ENCODE measurements at regions not wholly inside any gene's neighbourhood (a gene's known extent, or its start where the extent isn't known, plus 50 kb on each side); places are given as distances from the start of the nearest gene placed in this dataset.

- TF ChIP-seq CTCF (IDR thresholded peaks at IDR 0.05) (no peak), POLR2A (IDR thresholded peaks at IDR 0.05) (no peak), EP300 (IDR thresholded peaks at IDR 0.05) (no peak)
These were observed 85.1 kb downstream of the STMND1 start for GRCh38 chr6:17186925-17187324.
